Colonic mucosa (tissue), 4 donors: ENCODE measurements at regions not wholly inside any gene's neighbourhood (a gene's known extent, or its start where the extent isn't known, plus 50 kb on each side); places are given as distances from the start of the nearest gene placed in this dataset.

ENCODE experiments used
- DNase-seq: peaks from one replicate; pipeline ENCODE4 v3.0.0-alpha.2; 2020
- H3K27ac ChIP-seq: fragments of 200-600 bp; one replicate; pipeline ENCODE4 v1.8.0; 2021
- H3K27me3 ChIP-seq: fragments of 200-600 bp; one replicate; pipeline ENCODE4 v1.8.0; 2021
- H3K36me3 ChIP-seq: fragments of 200-600 bp; one replicate; pipeline ENCODE4 v1.8.0; 2021
- H3K4me1 ChIP-seq: fragments of 200-600 bp; one replicate; pipeline ENCODE4 v1.8.0; 2021; ENCODE audit warnings: mild to moderate bottlenecking
- H3K4me3 ChIP-seq: fragments of 200-600 bp; one replicate; pipeline ENCODE4 v1.8.0; 2021
- H3K9ac ChIP-seq, 2 donors: one replicate each; pipeline ENCODE4 v1.7.0; 2013; ENCODE audit warnings: control low read depth in 2 of 2, low read depth in 2 of 2, low read length in 2 of 2
- H3K9me3 ChIP-seq: fragments of 200-600 bp; one replicate; pipeline ENCODE4 v1.8.0; 2021
- CTCF ChIP-seq: fragments of 200-600 bp; IDR thresholded peaks from one replicate; pipeline ENCODE4 v1.8.0; 2022; ENCODE audit warnings: antibody characterized with exemption, mild to moderate bottlenecking
- intact Hi-C: fragments of 100-400 bp; cut with DNase I; formaldehyde crosslinking; loops from one replicate; pipeline ENCODE4 v1.14.1; 2022
- donor health status: healthy.
- donor health status: DM: no; HTN: no; CAD: no.
- donor health status: DM: no; HTN: no; CAD: no.

- Histone ChIP-seq H3K4me3 (no peak overlapping the region), H3K9ac (no peak overlapping the region), H3K27me3 (no peaks in the 10 kb centered on the region), H3K27ac (no peak overlapping the region), H3K9me3 (no peaks in the 10 kb centered on the region), H3K36me3 (no peaks in the 10 kb centered on the region), H3K4me1 (peaks cover 12% of the 10 kb centered on the region)
- no peak for TF ChIP-seq CTCF
- intact Hi-C loops, result no loop called here
- no peak for DNase-seq
Observed at GRCh38 chr2:196249860-196250259, 78.5 kb upstream of the STK17B start.

- no peak overlapping the region for H3K4me3 ChIP-seq
- no peaks in the 10 kb centered on the region for H3K9me3 ChIP-seq
- H3K4me1 ChIP-seq, result peaks cover 12% of the 10 kb centered on the region
- no peak overlapping the region for H3K27ac ChIP-seq
- H3K9ac ChIP-seq, result no peak overlapping the region
- H3K27me3 ChIP-seq, result no peaks in the 10 kb centered on the region
- TF ChIP-seq CTCF, result no peak
- intact Hi-C loops, result no loop called here
- no peak for DNase-seq
- H3K36me3 ChIP-seq, result no peaks in the 10 kb centered on the region
Observed at GRCh38 chr2:196251132-196251531, 79.8 kb upstream of the STK17B start.

GRCh38 chr2:196252408-196253115 is 81.2 kb upstream of the STK17B start:
- DNase-seq, result no peak
- H3K36me3 ChIP-seq, result no peaks in the 10 kb centered on the region
- H3K4me1 ChIP-seq, result peaks cover 12% of the 10 kb centered on the region
- H3K9ac ChIP-seq, result no peak overlapping the region
- no peak overlapping the region for H3K4me3 ChIP-seq
- no peak for TF ChIP-seq CTCF
- H3K27ac ChIP-seq, result no peak overlapping the region
- H3K27me3 ChIP-seq, result no peaks in the 10 kb centered on the region
- intact Hi-C loops, result no loop called here
- H3K9me3 ChIP-seq, result no peaks in the 10 kb centered on the region

- intact Hi-C loops, result no loop called here
- H3K4me3 ChIP-seq, result no peak overlapping the region
- no peak for DNase-seq
- TF ChIP-seq CTCF, result no peak
- H3K9ac ChIP-seq, result no peak overlapping the region
- peaks cover 12% of the 10 kb centered on the region for H3K4me1 ChIP-seq
- no peaks in the 10 kb centered on the region for H3K27me3 ChIP-seq
- no peak overlapping the region for H3K27ac ChIP-seq
- no peaks in the 10 kb centered on the region for H3K36me3 ChIP-seq
- H3K9me3 ChIP-seq, result no peaks in the 10 kb centered on the region
Observed at GRCh38 chr2:196253116-196253480, 81.7 kb upstream of the STK17B start.

GRCh38 chr2:196256585-196256984 is 85.2 kb upstream of the STK17B start:
- no peak for TF ChIP-seq CTCF
- Histone ChIP-seq H3K36me3 (no peaks in the 10 kb centered on the region), H3K4me3 (no peak overlapping the region), H3K9me3 (no peaks in the 10 kb centered on the region), H3K27me3 (no peaks in the 10 kb centered on the region), H3K9ac (no peak overlapping the region), H3K4me1 (no peaks in the 10 kb centered on the region), H3K27ac (no peak overlapping the region)
- no peak for DNase-seq
- intact Hi-C loops, result no loop called here
